H1 (cell line): ENCODE measurements at regions not wholly inside any gene's neighbourhood (a gene's known extent, or its start where the extent isn't known, plus 50 kb on each side); places are given as distances from the start of the nearest gene placed in this dataset.
"Not testable (repeated sequence)": the region's sequence is repeated elsewhere in the genome, so short reads cannot be mapped to it uniquely, and the experiment has no call there.

ENCODE experiments used
- CTCF ChIA-PET: fragments of 300-600 bp; sonication (Branson Sonifier 250); formaldehyde crosslinking; loops from one replicate; lab custom pipeline; 2021; ENCODE audit not compliant: partially characterized antibody; lab: Charles Lee
- POLR2A ChIA-PET: fragments of 300-600 bp; sonication (Branson Sonifier 250); formaldehyde crosslinking; loops from one replicate; lab custom pipeline; 2021; ENCODE audit warnings: inconsistent platforms; ENCODE audit not compliant: partially characterized antibody; lab: Charles Lee
- DNase-seq, 2 experiments: peaks; one replicate each; pipeline versions ENCODE4 v3.0.0 to v3.0.0-alpha.2; 2010 to 2022; ENCODE audit warnings: low spot score in 2 of 2, low read depth in 1 of 2, mixed read lengths in 1 of 2
- FAIRE-seq: peaks from 2 replicates; lab custom pipeline; 2011; peaks lifted over from hg19 to GRCh38; lab: Jason Lieb, UNC
- H2AFZ ChIP-seq: 2 replicates; pipeline ENCODE4 v1.8.1; 2012; ENCODE audit warnings: low read length, inconsistent platforms
- H2AK5ac ChIP-seq: 2 replicates; pipeline ENCODE4 v1.6.1; 2013; ENCODE audit warnings: low read depth, low read length
- H2BK120ac ChIP-seq: replicated peaks from 2 replicates; pipeline ENCODE3; 2013; ENCODE audit warnings: low read depth, low read length, inconsistent platforms
- H2BK12ac ChIP-seq: 2 replicates; pipeline ENCODE4 v1.6.1; 2013; ENCODE audit warnings: low read depth, low read length
- H2BK15ac ChIP-seq: 2 replicates; pipeline ENCODE4 v1.6.1; 2013; ENCODE audit warnings: low read length
- H2BK20ac ChIP-seq: 2 replicates; pipeline ENCODE4 v1.6.1; 2013; ENCODE audit warnings: low read length
- H2BK5ac ChIP-seq: 2 replicates; pipeline ENCODE4 v1.6.1; 2013; ENCODE audit warnings: low read depth, low read length
- H3K14ac ChIP-seq: 2 replicates; pipeline ENCODE4 v1.6.1; 2013; ENCODE audit warnings: inconsistent platforms; ENCODE audit not compliant: insufficient read length
- H3K18ac ChIP-seq: 2 replicates; pipeline ENCODE4 v1.6.1; 2013; ENCODE audit warnings: low read length; ENCODE audit errors: extremely low read depth
- H3K23ac ChIP-seq: 2 replicates; pipeline ENCODE4 v1.6.1; 2013; ENCODE audit warnings: inconsistent platforms; ENCODE audit not compliant: insufficient read length
- H3K23me2 ChIP-seq: 2 replicates; pipeline ENCODE4 v1.6.1; 2013; ENCODE audit warnings: low read depth, low read length
- H3K27ac ChIP-seq: 2 replicates; pipeline ENCODE4 v1.6.1; 2011; ENCODE audit warnings: low read depth, low read length, inconsistent platforms
- H3K27me3 ChIP-seq, 4 experiments: replicated peaks in 1 of 4; 1 replicate in 1 of 4; 2 replicates in 3 of 4; pipeline versions ENCODE4 v1.6.1 to v1.8.1; 2011 to 2013; ENCODE audit warnings: low read length in 3 of 4, mild to moderate bottlenecking in 3 of 4, inconsistent platforms in 2 of 4, mixed read lengths in 2 of 4, moderate library complexity in 1 of 4; ENCODE audit not compliant: control insufficient read depth in 3 of 4, insufficient read depth in 3 of 4; ENCODE audit errors: extremely low read depth in 1 of 4
- H3K36me3 ChIP-seq, 4 experiments: 2 replicates each; pipeline versions ENCODE4 v1.6.1 to v1.8.1; 2011 to 2013; ENCODE audit warnings: mild to moderate bottlenecking in 4 of 4, low read length in 3 of 4, moderate library complexity in 2 of 4, control low read depth in 1 of 4, inconsistent platforms in 1 of 4; ENCODE audit not compliant: insufficient read depth in 4 of 4, control insufficient read depth in 2 of 4
- H3K4ac ChIP-seq: replicated peaks from 2 replicates; pipeline ENCODE3; 2013; ENCODE audit warnings: low read length, low read depth, mixed read lengths, inconsistent platforms; ENCODE audit not compliant: insufficient read length
- H3K4me1 ChIP-seq, 4 experiments: replicated peaks in 1 of 4; 1 replicate in 1 of 4; 2 replicates in 3 of 4; pipeline versions ENCODE4 v1.6.1 to v1.8.1; 2011 to 2013; ENCODE audit warnings: low read length in 3 of 4, inconsistent platforms in 2 of 4, mixed read lengths in 1 of 4; ENCODE audit not compliant: insufficient read depth in 4 of 4, control insufficient read depth in 3 of 4
- H3K4me2 ChIP-seq, 2 experiments: 2 replicates each; pipeline versions ENCODE4 v1.6.1 to v1.8.1; 2011 to 2013; ENCODE audit warnings: low read depth in 2 of 2, low read length in 2 of 2, control low read depth in 1 of 2, inconsistent platforms in 1 of 2, mild to moderate bottlenecking in 1 of 2; ENCODE audit not compliant: insufficient read depth in 1 of 2
- H3K4me3 ChIP-seq, 4 experiments: fragments of 200-600, 300-600 bp in 1 of 4; sonication (generic), shearing (Covaris generic), sonication (Bioruptor Twin) in 1 of 4; 2 replicates each; pipeline versions ENCODE4 v1.5.1 to v1.8.1; 2011 to 2016; ENCODE audit warnings: low read length in 4 of 4, low read depth in 3 of 4, control low read depth in 2 of 4, inconsistent platforms in 2 of 4, mild to moderate bottlenecking in 2 of 4, mixed read lengths in 1 of 4, moderate library complexity in 1 of 4; ENCODE audit not compliant: insufficient read depth in 2 of 4; ENCODE audit errors: extremely low read depth in 1 of 4
- H3K56ac ChIP-seq: replicated peaks from 2 replicates; pipeline ENCODE3; 2013; ENCODE audit warnings: low read depth, mild to moderate bottlenecking, mixed read lengths, low read length, inconsistent platforms; ENCODE audit not compliant: insufficient read length
- H3K79me1 ChIP-seq: 2 replicates; pipeline ENCODE4 v1.6.1; 2013; ENCODE audit warnings: low read depth, low read length, control low read depth
- H3K79me2 ChIP-seq, 2 experiments: 2 replicates each; pipeline versions ENCODE4 v1.6.1 to v1.8.1; 2012 to 2013; ENCODE audit warnings: low read length in 2 of 2, mild to moderate bottlenecking in 2 of 2, inconsistent platforms in 1 of 2; ENCODE audit not compliant: insufficient read depth in 2 of 2, control insufficient read depth in 1 of 2
- H3K9ac ChIP-seq, 4 experiments: replicated peaks in 1 of 4; 1 replicate in 1 of 4; 2 replicates in 3 of 4; pipeline versions ENCODE4 v1.6.1 to v1.8.1; 2011 to 2013; ENCODE audit warnings: low read depth in 3 of 4, low read length in 3 of 4, control low read depth in 2 of 4, mild to moderate bottlenecking in 2 of 4, moderate library complexity in 2 of 4, inconsistent platforms in 1 of 4; ENCODE audit errors: extremely low read depth in 1 of 4
- H3K9me3 ChIP-seq, 2 experiments: 2 replicates each; pipeline versions ENCODE4 v1.6.1 to v1.8.1; 2012 to 2013; ENCODE audit warnings: mild to moderate bottlenecking in 2 of 2, moderate library complexity in 2 of 2, control low read depth in 1 of 2, inconsistent platforms in 1 of 2, low read depth in 1 of 2, low read length in 1 of 2, mixed read lengths in 1 of 2; ENCODE audit not compliant: insufficient read depth in 2 of 2
- H4K20me1 ChIP-seq, 2 experiments: replicated peaks in 1 of 2; 2 replicates each; pipeline versions ENCODE3 to v1.8.1; 2011 to 2013; ENCODE audit warnings: inconsistent platforms in 2 of 2, low read length in 2 of 2, mild to moderate bottlenecking in 1 of 2; ENCODE audit not compliant: insufficient read depth in 2 of 2, control insufficient read depth in 1 of 2
- H4K5ac ChIP-seq: 2 replicates; pipeline ENCODE4 v1.6.1; 2013; ENCODE audit warnings: low read length, low read depth, mixed read lengths, inconsistent platforms; ENCODE audit not compliant: insufficient read length
- H4K8ac ChIP-seq: 2 replicates; pipeline ENCODE4 v1.8.0; 2013; ENCODE audit warnings: mild to moderate bottlenecking, moderate library complexity, low read length, inconsistent platforms; ENCODE audit not compliant: insufficient read depth; ENCODE audit errors: extremely low read depth
- H4K91ac ChIP-seq: replicated peaks from 2 replicates; pipeline ENCODE3; 2013; ENCODE audit warnings: low read length, mixed read lengths, inconsistent platforms; ENCODE audit not compliant: insufficient read length
- ASH2L ChIP-seq: fragments of 200-600, 300-600 bp; sonication (generic); IDR thresholded peaks from one replicate; pipeline ENCODE4 v1.7.1; 2017; ENCODE audit warnings: low read length
- NRF1 ChIP-seq: IDR thresholded peaks from 2 replicates; pipeline ENCODE4 v1.6.1; 2011; ENCODE audit warnings: mild to moderate bottlenecking, low read depth, low read length, improper control_type of control experiment
- SUZ12 ChIP-seq: fragments of 200-600 bp; sonication (generic); IDR thresholded peaks from 2 replicates; pipeline ENCODE4 v1.6.1; 2012; ENCODE audit warnings: mild to moderate bottlenecking, inconsistent platforms, low read length, moderate library complexity, mixed read lengths
- TCF12 ChIP-seq: IDR thresholded peaks from 2 replicates; pipeline ENCODE4 v1.6.1; 2011; ENCODE audit warnings: low read depth, mild to moderate bottlenecking, low read length
- ZNF274 ChIP-seq: IDR thresholded peaks from 2 replicates; pipeline ENCODE4 v1.7.0; 2012; ENCODE audit warnings: low read length, borderline replicate concordance; ENCODE audit errors: extremely low read depth
- WGBS, 2 experiments: shearing (Covaris generic) in 1 of 2; methylation state at CpG; one replicate each; pipeline versions ENCODE4 v1.1.6 to v1.1.7; 2013 to 2015; ENCODE audit warnings: low lambda C conversion rate in 2 of 2, mixed read lengths in 2 of 2, inconsistent platforms in 1 of 2, low coverage in 1 of 2, missing lambda C conversion rate in 1 of 2; ENCODE audit not compliant: insufficient replicate concordance in 2 of 2, insufficient coverage in 1 of 2, insufficient read length in 1 of 2; ENCODE audit errors: extremely low coverage in 1 of 2, missing lambda C conversion rate in 1 of 2; 5-methylcytosine and 5-hydroxymethylcytosine counted together
- TF ChIP-seq, protein P1 (sequence below): IDR thresholded peaks from 2 replicates; pipeline ENCODE4 v1.6.1; 2012; ENCODE audit warnings: inconsistent platforms

DNA sequence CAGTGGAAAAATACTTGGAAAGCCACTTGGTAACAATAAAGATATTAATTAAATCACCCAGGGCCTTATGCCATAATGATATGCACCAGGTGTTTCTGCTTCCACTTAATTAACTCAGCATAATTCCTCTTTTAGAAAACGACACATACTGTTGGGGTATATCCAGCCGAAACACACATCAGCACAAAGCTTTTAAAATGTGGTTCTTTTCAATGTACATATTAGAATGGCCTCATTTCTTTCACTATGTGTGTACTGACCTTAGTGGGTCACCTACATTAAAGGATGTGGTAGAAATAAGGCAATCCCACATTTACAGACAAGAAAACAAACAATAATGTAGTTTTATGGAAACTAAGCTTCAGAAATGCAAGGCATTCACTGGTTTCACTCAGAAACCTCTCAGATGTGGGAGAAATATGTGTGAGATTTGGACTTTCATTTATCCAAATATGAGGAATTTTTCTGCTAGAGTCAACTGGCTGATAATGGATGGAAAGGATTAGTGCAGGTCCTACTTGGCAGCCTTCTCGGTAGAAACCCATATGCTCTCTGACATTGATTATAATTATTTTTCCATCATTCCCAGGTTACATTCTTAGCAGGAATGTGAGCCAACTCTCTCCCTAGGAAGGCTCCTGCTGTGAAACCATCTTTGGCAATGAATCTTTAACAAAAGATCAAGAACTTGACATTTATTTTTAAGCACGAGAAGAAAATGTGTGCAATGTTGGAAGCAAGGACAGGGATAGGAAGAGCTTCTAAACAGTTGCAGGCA lies 66.7 kb upstream of the DHX40 start (continued):
- TF ChIP-seq SUZ12 (no peak), ASH2L (no peak), ZNF274 (no peak), TCF12 (no peak), NRF1 (no peak)
- TF ChIP-seq, protein P1, sequence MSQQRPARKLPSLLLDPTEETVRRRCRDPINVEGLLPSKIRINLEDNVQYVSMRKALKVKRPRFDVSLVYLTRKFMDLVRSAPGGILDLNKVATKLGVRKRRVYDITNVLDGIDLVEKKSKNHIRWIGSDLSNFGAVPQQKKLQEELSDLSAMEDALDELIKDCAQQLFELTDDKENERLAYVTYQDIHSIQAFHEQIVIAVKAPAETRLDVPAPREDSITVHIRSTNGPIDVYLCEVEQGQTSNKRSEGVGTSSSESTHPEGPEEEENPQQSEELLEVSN, result no peak

DNA sequence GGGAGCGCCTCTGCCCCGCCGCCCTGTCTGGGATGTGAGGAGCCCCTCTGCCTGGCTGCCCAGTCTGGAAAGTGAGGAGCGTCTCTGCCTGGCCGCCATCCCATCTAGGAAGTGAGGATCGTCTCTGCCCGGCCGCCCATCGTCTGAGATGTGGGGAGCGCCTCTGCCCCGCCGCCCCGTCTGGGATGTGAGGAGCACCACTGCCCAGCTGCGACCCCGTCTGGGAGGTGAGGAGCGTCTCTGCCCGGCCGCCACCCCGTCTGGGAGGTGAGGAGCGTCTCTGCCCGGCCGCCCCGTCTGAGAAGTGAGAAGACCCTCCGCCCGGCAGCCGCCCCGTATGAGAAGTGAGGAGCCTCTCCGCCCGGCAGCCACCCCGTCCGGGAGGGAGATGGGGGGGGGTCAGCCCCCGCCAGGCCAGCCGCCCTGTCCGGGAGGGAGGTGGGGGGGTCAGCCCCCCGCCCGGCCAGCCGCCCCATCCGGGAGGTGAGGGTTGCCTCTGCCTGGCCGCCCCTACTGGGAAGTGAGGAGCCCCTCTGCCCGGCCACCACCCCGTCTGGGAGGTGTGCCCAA lies 65.2 kb upstream of the DHX40 start:
- FAIRE-seq, POLR2A ChIA-PET, H2BK12ac ChIP-seq, H2BK5ac ChIP-seq, H3K4ac ChIP-seq, H2AK5ac ChIP-seq, H3K4me1 ChIP-seq, CTCF ChIA-PET, H3K4me3 ChIP-seq, H2BK15ac ChIP-seq, H4K20me1 ChIP-seq, H3K23ac ChIP-seq, H3K4me2 ChIP-seq, H3K9ac ChIP-seq, H4K5ac ChIP-seq, H3K23me2 ChIP-seq, H2BK120ac ChIP-seq, H3K36me3 ChIP-seq, H3K14ac ChIP-seq, H3K18ac ChIP-seq, H3K79me2 ChIP-seq, H3K27me3 ChIP-seq, H4K91ac ChIP-seq, H3K56ac ChIP-seq, H4K8ac ChIP-seq, H2BK20ac ChIP-seq, H3K27ac ChIP-seq, DNase-seq, H3K79me1 ChIP-seq, H2AFZ ChIP-seq: not testable (repeated sequence)
- H3K9me3 ChIP-seq, result peaks cover 0 to 10% of the 10 kb centered on the region in 2 experiments; a peak in 1 of 4 replicates
- 98% methylated on average over 22 of the region's 41 CpGs; no CpG with 5 or more reads in 1 of the 2 experiments for WGBS, 2 experiments
